OCI-LY1 (cell line): ENCODE measurements at regions not wholly inside any gene's neighbourhood (a gene's known extent, or its start where the extent isn't known, plus 50 kb on each side); places are given as distances from the start of the nearest gene placed in this dataset.

Experiments used
- H2AFZ ChIP-seq: fragments of 200-600 bp; sonication (generic), shearing (Covaris generic); 2 replicates; pipeline ENCODE4 v1.6.0; 2014; ENCODE audit warnings: antibody characterized with exemption, mild to moderate bottlenecking, low read length
- H3F3A ChIP-seq: fragments of 200-600 bp; sonication (generic), shearing (Covaris generic); 2 replicates; pipeline ENCODE4 v1.6.0; 2014; ENCODE audit warnings: mild to moderate bottlenecking, antibody characterized with exemption, low read length, moderate library complexity; ENCODE audit not compliant: insufficient read depth
- H3K27ac ChIP-seq: fragments of 200-600 bp; sonication (generic); 2 replicates; pipeline ENCODE4 v1.5.1; 2014; ENCODE audit warnings: low read length, mixed run types, mild to moderate bottlenecking, low read depth; ENCODE audit not compliant: poor library complexity, severe bottlenecking
- H3K27me3 ChIP-seq: fragments of 200-600 bp; sonication (generic); 2 replicates; pipeline ENCODE4 v1.6.0; 2014; ENCODE audit warnings: antibody characterized with exemption, mild to moderate bottlenecking, low read length, moderate library complexity; ENCODE audit not compliant: insufficient read depth
- H3K36me3 ChIP-seq: fragments of 200-600 bp; sonication (generic); 2 replicates; pipeline ENCODE4 v1.6.1; 2014; ENCODE audit warnings: mild to moderate bottlenecking, antibody characterized with exemption, low read length, moderate library complexity, mixed read lengths; ENCODE audit not compliant: insufficient read depth
- H3K4me1 ChIP-seq: fragments of 200-600 bp; sonication (generic); 2 replicates; pipeline ENCODE4 v1.5.1; 2014; ENCODE audit warnings: mild to moderate bottlenecking, low read length, moderate library complexity; ENCODE audit not compliant: insufficient read depth, severe bottlenecking
- H3K4me2 ChIP-seq: fragments of 200-600 bp; sonication (generic), shearing (Covaris generic); 2 replicates; pipeline ENCODE4 v1.6.1; 2014; ENCODE audit warnings: low read length
- H3K4me3 ChIP-seq: fragments of 200-600 bp; sonication (generic); 2 replicates; pipeline ENCODE4 v1.5.1; 2014; ENCODE audit warnings: low read length, low read depth, mild to moderate bottlenecking, mixed read lengths; ENCODE audit not compliant: poor library complexity, severe bottlenecking
- H3K79me2 ChIP-seq: fragments of 200-600 bp; shearing (Covaris generic); 2 replicates; pipeline ENCODE4 v1.6.1; 2016; ENCODE audit warnings: mixed run types, low read length, mixed read lengths; ENCODE audit not compliant: insufficient read depth
- H3K9ac ChIP-seq: fragments of 200-600 bp; sonication (generic), shearing (Covaris generic); 2 replicates; pipeline ENCODE4 v1.6.1; 2014; ENCODE audit warnings: mild to moderate bottlenecking, low read length, mixed read lengths
- H3K9me2 ChIP-seq: fragments of 200-600 bp; sonication (generic), shearing (Covaris generic); 2 replicates; pipeline ENCODE4 v1.6.1; 2014; ENCODE audit warnings: low read depth, mild to moderate bottlenecking, low read length, mixed read lengths
- H3K9me3 ChIP-seq: fragments of 200-600 bp; shearing (Covaris generic); 2 replicates; pipeline ENCODE4 v1.6.1; 2014; ENCODE audit warnings: low read length, mixed read lengths
- H4K20me1 ChIP-seq: fragments of 200-600 bp; sonication (generic), shearing (Covaris generic); 2 replicates; pipeline ENCODE4 v1.6.0; 2016; ENCODE audit warnings: mild to moderate bottlenecking, low read length; ENCODE audit not compliant: insufficient read depth
- CTCF ChIP-seq: fragments of 200-600 bp; sonication (generic), shearing (Covaris generic); IDR thresholded peaks from 2 replicates; pipeline ENCODE4 v1.5.1; 2017; ENCODE audit warnings: mild to moderate bottlenecking, antibody characterized with exemption, low read length, moderate library complexity, mixed read lengths
- EZH2 ChIP-seq: fragments of 200-600 bp; sonication (generic), shearing (Covaris generic); IDR thresholded peaks from 2 replicates; pipeline ENCODE4 v1.8.0; 2017; ENCODE audit warnings: borderline replicate concordance, mixed run types, mild to moderate bottlenecking, antibody characterized with exemption, low read length, moderate library complexity, mixed read lengths

DNA sequence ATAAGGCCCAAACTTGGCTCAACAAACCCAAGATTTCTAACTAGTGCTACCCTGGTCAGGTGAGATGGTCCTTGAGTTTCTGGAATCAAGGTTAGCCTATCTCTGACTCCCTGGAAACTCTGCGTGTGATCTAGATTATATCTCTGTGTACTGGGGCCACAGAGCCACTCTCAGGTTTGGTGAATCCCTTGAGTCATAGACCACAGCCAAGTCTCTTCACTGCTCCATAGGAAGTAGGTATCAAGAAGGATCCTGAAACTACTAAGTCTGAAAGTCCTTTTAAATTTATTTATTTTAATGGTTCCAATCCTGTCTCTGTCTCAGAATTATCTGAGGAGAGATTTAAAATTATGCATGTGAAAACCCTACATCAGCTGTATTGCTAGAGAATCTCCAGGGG lies 99.1 kb downstream of the TUSC7 start:
- no peaks in the 10 kb centered on the region for H3K9me2 ChIP-seq
- H3K4me1 ChIP-seq, result no peaks in the 10 kb centered on the region
- no peak overlapping the region for H3K9ac ChIP-seq
- H3K4me3 ChIP-seq, result no peak overlapping the region
- H3K4me2 ChIP-seq, result no peak overlapping the region
- no peaks in the 10 kb centered on the region for H3K36me3 ChIP-seq
- no peaks in the 10 kb centered on the region for H3K27me3 ChIP-seq
- no peaks in the 10 kb centered on the region for H3F3A ChIP-seq
- H3K9me3 ChIP-seq, result no peaks in the 10 kb centered on the region
- no peak overlapping the region for H2AFZ ChIP-seq
- no peaks in the 10 kb centered on the region for H4K20me1 ChIP-seq
- no peak for TF ChIP-seq CTCF
- no peak for TF ChIP-seq EZH2
- no peaks in the 10 kb centered on the region for H3K79me2 ChIP-seq
- H3K27ac ChIP-seq, result no peak overlapping the region

DNA sequence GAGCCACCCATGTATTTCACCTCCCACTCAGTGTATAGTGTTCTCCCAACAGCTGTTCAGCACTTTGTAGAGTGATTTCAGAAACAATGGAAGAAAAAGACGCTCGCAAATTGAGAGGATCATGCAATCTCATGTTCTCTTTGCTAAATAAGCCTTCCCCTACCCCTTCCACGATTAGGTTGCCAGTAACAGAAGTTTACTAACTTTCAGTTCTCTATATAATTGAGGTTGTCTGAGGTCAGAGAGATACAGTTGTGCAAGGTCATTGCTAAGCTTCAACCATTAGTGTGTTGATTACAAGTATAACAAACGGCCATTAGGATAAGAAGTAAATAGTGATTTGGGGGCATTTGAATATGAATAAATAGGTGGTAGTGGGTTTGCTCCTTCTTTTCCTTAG lies 99.6 kb downstream of the TUSC7 start:
- Histone ChIP-seq H4K20me1 (no peaks in the 10 kb centered on the region), H3K4me1 (no peaks in the 10 kb centered on the region), H2AFZ (no peak overlapping the region), H3K9me2 (no peaks in the 10 kb centered on the region), H3K27me3 (no peaks in the 10 kb centered on the region), H3K4me2 (no peak overlapping the region), H3K9me3 (no peaks in the 10 kb centered on the region), H3F3A (no peaks in the 10 kb centered on the region), H3K9ac (no peak overlapping the region), H3K36me3 (no peaks in the 10 kb centered on the region), H3K4me3 (no peak overlapping the region), H3K27ac (no peak overlapping the region), H3K79me2 (no peaks in the 10 kb centered on the region)
- no peak for TF ChIP-seq EZH2
- no peak for TF ChIP-seq CTCF

GRCh38 chr3:116811754-116812153 lies 102.2 kb downstream of the TUSC7 start:
- H3K4me2 ChIP-seq, result no peak overlapping the region

More at GRCh38 chr3:116811754-116812153, 102.2 kb downstream of the TUSC7 start:
- no peaks in the 10 kb centered on the region for H3K79me2 ChIP-seq
- H3K27me3 ChIP-seq, result no peaks in the 10 kb centered on the region
- H3K9me2 ChIP-seq, result no peaks in the 10 kb centered on the region
- H4K20me1 ChIP-seq, result no peaks in the 10 kb centered on the region
- TF ChIP-seq CTCF (no peak), EZH2 (no peak)
- H3K9me3 ChIP-seq, result no peaks in the 10 kb centered on the region
- H3F3A ChIP-seq, result no peaks in the 10 kb centered on the region
- no peaks in the 10 kb centered on the region for H3K36me3 ChIP-seq
- no peaks in the 10 kb centered on the region for H3K4me1 ChIP-seq
- no peak overlapping the region for H3K27ac ChIP-seq
- no peak overlapping the region for H3K4me3 ChIP-seq
- no peak overlapping the region for H3K9ac ChIP-seq
- H2AFZ ChIP-seq, result no peak overlapping the region
